GM06990 (cell line): ENCODE measurements at regions not wholly inside any gene's neighbourhood (a gene's known extent, or its start where the extent isn't known, plus 50 kb on each side); places are given as distances from the start of the nearest gene placed in this dataset.
"Not testable (repeated sequence)": the region's sequence is repeated elsewhere in the genome, so short reads cannot be mapped to it uniquely, and the experiment has no call there.

Experiments used
- DNase-seq: peaks from one replicate; pipeline ENCODE4 v3.0.0-alpha.2; 2011; ENCODE audit not compliant: insufficient read length; ENCODE audit errors: extremely low read depth
- H3K27me3 ChIP-seq: replicated peaks from 2 replicates; pipeline ENCODE4 v1.6.0; 2011; ENCODE audit warnings: low read length; ENCODE audit not compliant: control insufficient read depth, insufficient read depth
- H3K36me3 ChIP-seq: 2 replicates; pipeline ENCODE4 v1.5.1; 2011; ENCODE audit warnings: low read length; ENCODE audit not compliant: control insufficient read depth, insufficient read depth
- H3K4me3 ChIP-seq: replicated peaks from 2 replicates; pipeline ENCODE4 v1.5.1; 2011; ENCODE audit warnings: low read depth, mild to moderate bottlenecking, control low read depth, low read length
- CTCF ChIP-seq: IDR thresholded peaks from 2 replicates; pipeline ENCODE4 v1.5.1; 2011; ENCODE audit warnings: low read length, control low read depth, mild to moderate bottlenecking, inconsistent platforms; ENCODE audit not compliant: insufficient read depth, poor library complexity, severe bottlenecking

- Histone ChIP-seq H3K36me3 (no peaks in the 10 kb centered on the region), H3K4me3 (no peak overlapping the region), H3K27me3 (peaks cover 2% of the 10 kb centered on the region)
- no peak for DNase-seq
- TF ChIP-seq CTCF = no peak
Observed at GRCh38 chr21:39000496-39000895, 182.8 kb downstream of the PSMG1 start.

- TF ChIP-seq CTCF = no peak
- no peak for DNase-seq
- Histone ChIP-seq H3K4me3 (no peak overlapping the region), H3K27me3 (peaks cover 2% of the 10 kb centered on the region), H3K36me3 (no peaks in the 10 kb centered on the region)
Observed at GRCh38 chr21:38999161-38999560, 184.1 kb downstream of the PSMG1 start.

GRCh38 chr21:38998281-38998680, 185.0 kb downstream of the PSMG1 start:
- H3K27me3 ChIP-seq, H3K36me3 ChIP-seq, DNase-seq, H3K4me3 ChIP-seq: not testable (repeated sequence)

- not testable (repeated sequence) for H3K36me3 ChIP-seq, DNase-seq, H3K27me3 ChIP-seq, H3K4me3 ChIP-seq
Observed at GRCh38 chr21:38997843-38998175, 185.4 kb downstream of the PSMG1 start.

- DNase-seq = no peak
- no peak overlapping the region for H3K4me3 ChIP-seq
- TF ChIP-seq CTCF = no peak
- H3K36me3 ChIP-seq = no peaks in the 10 kb centered on the region
- H3K27me3 ChIP-seq = peaks cover 2% of the 10 kb centered on the region
Observed at GRCh38 chr21:38997051-38997842, 186.0 kb downstream of the PSMG1 start.

- Histone ChIP-seq H3K4me3 (no peak overlapping the region), H3K36me3 (no peaks in the 10 kb centered on the region), H3K27me3 (peaks cover 2% of the 10 kb centered on the region)
- TF ChIP-seq CTCF = no peak
- no peak for DNase-seq
Observed at GRCh38 chr21:38996355-38996754, 186.9 kb downstream of the PSMG1 start.

GRCh38 chr21:38995731-38996130, 187.5 kb downstream of the PSMG1 start:
- no peak for TF ChIP-seq CTCF
- DNase-seq = no peak
- Histone ChIP-seq H3K4me3 (no peak overlapping the region), H3K27me3 (peaks cover 2% of the 10 kb centered on the region), H3K36me3 (no peaks in the 10 kb centered on the region)
